GM12892 (cell line): ENCODE measurements at regions not wholly inside any gene's neighbourhood (a gene's known extent, or its start where the extent isn't known, plus 50 kb on each side); places are given as distances from the start of the nearest gene placed in this dataset.

Experiments used
- POLR2A ChIP-seq: IDR thresholded peaks from 2 replicates; pipeline ENCODE4 v1.6.1; 2011; ENCODE audit warnings: low read depth, low read length, control low read depth
- POLR2AphosphoS5 ChIP-seq: IDR thresholded peaks from 2 replicates; pipeline ENCODE4 v1.6.1; 2011; ENCODE audit warnings: low read depth, low read length, control low read depth

- no peak for TF ChIP-seq POLR2AphosphoS5
- TF ChIP-seq POLR2A = no peak
Measured at GRCh38 chr15:97545799-97546198, 414.7 kb upstream of the ARRDC4 start.
